ENCODE measurements at regions not wholly inside any gene's neighbourhood (a gene's known extent, or its start where the extent isn't known, plus 50 kb on each side); places are given as distances from the start of the nearest gene placed in this dataset.

DNA sequence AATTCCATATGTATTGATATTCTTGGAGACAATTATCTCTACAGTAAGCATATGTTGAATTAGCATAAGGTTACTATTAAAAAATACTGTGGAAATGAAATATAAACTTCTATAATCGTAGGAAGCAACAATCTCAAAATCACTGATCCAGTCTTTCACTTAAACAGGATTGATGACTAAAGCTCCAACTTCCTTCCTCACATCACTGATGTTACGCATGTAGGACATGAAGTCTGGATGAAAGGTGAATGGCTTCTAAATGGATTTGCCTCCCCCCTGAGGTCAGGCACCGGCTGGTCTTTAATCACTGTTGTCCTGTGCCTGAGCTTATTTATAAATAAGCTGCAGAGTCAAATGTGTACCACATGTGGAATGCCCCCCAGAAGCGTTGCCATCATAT is 157.1 kb upstream of the NFIB start:
- H3K4me3 ChIP-seq (ENCODE audit: low read depth, low read length), result no peak overlapping the region
- TF ChIP-seq, protein P1, sequence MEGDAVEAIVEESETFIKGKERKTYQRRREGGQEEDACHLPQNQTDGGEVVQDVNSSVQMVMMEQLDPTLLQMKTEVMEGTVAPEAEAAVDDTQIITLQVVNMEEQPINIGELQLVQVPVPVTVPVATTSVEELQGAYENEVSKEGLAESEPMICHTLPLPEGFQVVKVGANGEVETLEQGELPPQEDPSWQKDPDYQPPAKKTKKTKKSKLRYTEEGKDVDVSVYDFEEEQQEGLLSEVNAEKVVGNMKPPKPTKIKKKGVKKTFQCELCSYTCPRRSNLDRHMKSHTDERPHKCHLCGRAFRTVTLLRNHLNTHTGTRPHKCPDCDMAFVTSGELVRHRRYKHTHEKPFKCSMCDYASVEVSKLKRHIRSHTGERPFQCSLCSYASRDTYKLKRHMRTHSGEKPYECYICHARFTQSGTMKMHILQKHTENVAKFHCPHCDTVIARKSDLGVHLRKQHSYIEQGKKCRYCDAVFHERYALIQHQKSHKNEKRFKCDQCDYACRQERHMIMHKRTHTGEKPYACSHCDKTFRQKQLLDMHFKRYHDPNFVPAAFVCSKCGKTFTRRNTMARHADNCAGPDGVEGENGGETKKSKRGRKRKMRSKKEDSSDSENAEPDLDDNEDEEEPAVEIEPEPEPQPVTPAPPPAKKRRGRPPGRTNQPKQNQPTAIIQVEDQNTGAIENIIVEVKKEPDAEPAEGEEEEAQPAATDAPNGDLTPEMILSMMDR (conservative IDR thresholded peaks at IDR 0.05; ENCODE audit: low read depth, low read length), result no peak
- DNase-seq (ENCODE audit: low read depth), result no peak

DNA sequence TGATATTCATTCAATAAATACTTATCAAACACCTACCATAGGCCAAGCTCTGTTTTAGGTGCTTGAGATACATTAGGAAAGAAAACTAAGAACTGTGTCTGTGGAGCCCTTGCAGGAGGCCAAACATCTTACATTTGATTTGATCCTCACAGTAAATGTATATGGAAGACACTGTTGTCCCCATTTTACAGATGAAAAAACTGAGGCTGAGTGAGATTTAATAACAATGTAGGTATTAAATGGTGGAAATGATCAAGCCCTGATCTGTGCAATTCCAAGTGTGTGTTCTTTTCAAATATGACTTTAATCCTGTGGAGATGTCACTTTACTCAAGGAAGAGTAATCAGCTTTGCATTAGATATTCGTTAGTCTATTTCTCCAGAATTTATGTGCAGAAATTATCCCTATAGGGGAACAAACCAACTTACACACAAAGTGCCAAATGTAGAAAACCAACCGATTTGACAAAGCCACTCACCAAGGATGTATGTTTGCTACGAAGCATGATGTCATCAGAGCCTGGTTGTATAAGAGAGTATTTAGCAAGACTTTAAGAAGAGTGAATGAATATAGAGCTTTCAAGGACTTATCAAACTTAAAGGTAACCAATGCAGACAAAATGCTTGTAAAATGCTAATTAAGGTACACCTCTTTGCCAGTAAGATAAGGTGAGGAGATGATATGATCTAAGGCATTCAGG is 153.9 kb upstream of the NFIB start:
- no peak for DNase-seq (ENCODE audit: low read depth)
- no peak overlapping the region for H3K4me3 ChIP-seq (ENCODE audit: low read depth, low read length)
- TF ChIP-seq, protein P1 (conservative IDR thresholded peaks at IDR 0.05; ENCODE audit: low read depth, low read length), result no peak

DNA sequence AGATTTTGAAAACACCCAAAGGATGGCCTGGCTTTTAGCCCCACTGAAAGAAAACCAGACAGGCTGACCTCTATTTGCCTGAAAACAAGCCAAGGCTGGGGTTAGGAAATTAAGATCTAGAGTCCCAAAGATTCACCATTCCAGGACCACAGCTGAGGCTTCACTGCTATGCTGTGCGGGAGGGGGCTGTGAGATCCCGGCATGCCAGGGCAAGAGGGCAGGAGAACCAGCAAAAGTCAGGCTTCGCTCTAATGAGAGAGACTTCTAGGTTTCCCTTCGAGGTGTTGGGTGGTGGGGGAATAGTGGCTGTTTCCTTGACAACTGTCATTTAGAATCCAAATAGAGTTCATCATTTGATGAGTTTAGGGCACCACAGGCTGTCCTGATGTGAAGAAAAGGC is 152.9 kb upstream of the NFIB start:
- TF ChIP-seq, protein P1 (conservative IDR thresholded peaks at IDR 0.05; ENCODE audit: low read depth, low read length), result no peak
- DNase-seq (ENCODE audit: low read depth), result no peak
- no peak overlapping the region for H3K4me3 ChIP-seq (ENCODE audit: low read depth, low read length)

DNA sequence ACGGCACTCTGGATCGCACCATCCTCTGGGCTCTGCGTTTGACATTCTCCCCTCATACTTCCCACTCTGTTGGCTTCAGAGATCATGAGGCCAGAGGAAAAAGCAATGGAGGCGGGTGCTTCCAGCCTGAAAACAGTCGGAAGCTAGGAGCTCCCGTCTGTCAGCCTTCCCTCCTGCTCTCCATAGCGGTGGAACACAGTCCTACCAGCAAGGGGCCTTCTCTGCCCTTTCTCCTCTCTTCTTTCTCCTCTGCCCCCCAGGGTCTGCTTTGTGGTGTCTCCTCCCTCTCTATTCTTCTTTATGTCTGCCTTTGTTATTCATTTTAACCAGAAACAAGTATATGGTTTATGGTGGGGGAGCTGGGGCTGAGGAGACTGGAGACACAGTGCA is 152.5 kb upstream of the NFIB start:
- TF ChIP-seq, protein P1 (conservative IDR thresholded peaks at IDR 0.05; ENCODE audit: low read depth, low read length), result no peak
- no peak for DNase-seq (ENCODE audit: low read depth)

DNA sequence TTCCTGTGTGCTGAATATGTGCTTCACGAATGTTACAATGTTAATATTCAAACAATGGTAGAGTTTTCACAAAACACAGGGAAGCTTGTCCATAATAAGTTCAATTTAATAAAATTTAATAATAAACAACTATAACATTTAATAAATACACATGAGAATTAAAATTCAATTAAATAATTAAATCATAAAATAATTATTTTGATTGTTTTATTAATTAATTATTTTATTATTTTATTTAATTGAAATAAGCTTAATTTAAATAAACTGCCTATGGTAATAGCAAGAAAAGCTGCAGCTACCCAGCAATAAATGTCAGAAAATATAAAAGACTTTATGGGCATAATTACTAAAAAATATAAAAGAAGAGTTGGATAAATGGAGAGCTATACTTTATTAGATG is 149.0 kb upstream of the NFIB start:
- no peak for DNase-seq (ENCODE audit: low read depth)
- TF ChIP-seq, protein P1 (conservative IDR thresholded peaks at IDR 0.05; ENCODE audit: low read depth, low read length), result no peak
- H3K4me3 ChIP-seq (ENCODE audit: low read depth, low read length), result no peak overlapping the region

More for the DNA sequence above, 152.5 kb upstream of the NFIB start:
- no peak overlapping the region for H3K4me3 ChIP-seq (ENCODE audit: low read depth, low read length)

DNA sequence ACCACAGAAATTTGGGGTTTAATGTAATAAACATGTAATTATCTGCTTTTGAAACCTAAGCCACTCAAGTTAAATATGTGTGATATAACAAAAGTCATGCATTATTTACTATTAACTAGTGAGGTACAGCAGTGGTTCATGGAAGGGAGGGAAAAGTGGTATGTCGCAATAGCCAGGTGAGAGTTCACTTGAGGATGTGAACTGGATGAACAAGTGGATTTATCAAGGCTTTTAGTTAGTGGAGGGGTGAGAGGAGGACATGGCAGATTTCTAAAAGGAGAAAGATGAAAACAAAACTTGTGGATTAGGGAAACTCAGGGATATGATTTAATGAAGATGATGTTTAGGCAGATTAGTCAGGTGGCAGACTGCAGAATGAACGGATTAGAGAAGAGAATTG is 141.3 kb upstream of the NFIB start:
- no peak for DNase-seq (ENCODE audit: low read depth)
- TF ChIP-seq, protein P1 (conservative IDR thresholded peaks at IDR 0.05; ENCODE audit: low read depth, low read length), result no peak
- no peak overlapping the region for H3K4me3 ChIP-seq (ENCODE audit: low read depth, low read length)

DNA sequence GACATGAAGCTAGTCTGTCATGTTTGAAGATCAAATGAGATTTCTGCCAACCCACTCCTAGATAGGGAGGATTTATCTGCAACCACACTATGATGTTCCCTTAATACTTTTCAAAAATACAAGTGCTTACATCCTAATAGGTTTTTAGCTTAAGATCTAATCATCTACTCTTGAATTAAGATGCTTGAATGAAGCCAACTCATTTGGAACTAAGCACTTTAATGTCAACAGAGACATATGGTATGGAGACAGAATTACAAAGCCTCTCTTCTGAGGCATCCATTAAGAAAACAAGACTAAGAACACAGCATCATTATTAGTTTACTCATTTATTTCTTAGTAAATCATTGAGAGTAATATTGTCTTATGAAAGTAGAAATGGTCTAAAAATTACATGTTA is 139.3 kb upstream of the NFIB start:
- TF ChIP-seq, protein P1 (conservative IDR thresholded peaks at IDR 0.05; ENCODE audit: low read depth, low read length), result no peak
- no peak overlapping the region for H3K4me3 ChIP-seq (ENCODE audit: low read depth, low read length)
- DNase-seq (ENCODE audit: low read depth), result no peak

Measured in epithelial cell of proximal tubule (primary cell).